H9 (cell line): ENCODE measurements at regions not wholly inside any gene's neighbourhood (a gene's known extent, or its start where the extent isn't known, plus 50 kb on each side); places are given as distances from the start of the nearest gene placed in this dataset.

Experiments used
- DNase-seq: peaks from one replicate; pipeline ENCODE4 v3.0.0-alpha.2; 2017
- H2AFZ ChIP-seq: one replicate; pipeline ENCODE4 v1.6.1; 2013; ENCODE audit warnings: mild to moderate bottlenecking, low read length, control low read depth, moderate library complexity
- H2AK5ac ChIP-seq: 2 replicates; pipeline ENCODE4 v1.6.1; 2013; ENCODE audit warnings: low read length, control low read depth, mixed read lengths; ENCODE audit not compliant: insufficient read length
- H2BK120ac ChIP-seq: one replicate; pipeline ENCODE4 v1.6.1; 2013; ENCODE audit warnings: low read depth, mild to moderate bottlenecking, low read length, control low read depth, inconsistent platforms; ENCODE audit not compliant: poor library complexity, severe bottlenecking
- H2BK12ac ChIP-seq: 2 replicates; pipeline ENCODE4 v1.6.1; 2013; ENCODE audit warnings: low read length, control low read depth, mixed read lengths, low read depth; ENCODE audit not compliant: insufficient read length
- H2BK15ac ChIP-seq: 2 replicates; pipeline ENCODE4 v1.6.1; 2013; ENCODE audit warnings: low read depth, low read length, control low read depth
- H2BK20ac ChIP-seq: one replicate; pipeline ENCODE4 v1.6.1; 2013; ENCODE audit warnings: low read depth, mild to moderate bottlenecking, low read length, control low read depth, inconsistent platforms; ENCODE audit not compliant: poor library complexity, severe bottlenecking
- H2BK5ac ChIP-seq: 2 replicates; pipeline ENCODE4 v1.6.1; 2013; ENCODE audit warnings: low read length, control low read depth, mixed read lengths; ENCODE audit not compliant: insufficient read length
- H3K14ac ChIP-seq: 2 replicates; pipeline ENCODE4 v1.6.1; 2013; ENCODE audit warnings: low read length, control low read depth; ENCODE audit not compliant: insufficient read depth
- H3K18ac ChIP-seq: 2 replicates; pipeline ENCODE4 v1.6.1; 2013; ENCODE audit warnings: low read depth, mild to moderate bottlenecking, mixed read lengths, low read length, control low read depth; ENCODE audit not compliant: insufficient read length
- H3K23ac ChIP-seq: 2 replicates; pipeline ENCODE4 v1.6.1; 2013; ENCODE audit warnings: low read length, control low read depth, mixed read lengths, low read depth; ENCODE audit not compliant: insufficient read length
- H3K23me2 ChIP-seq: 2 replicates; pipeline ENCODE4 v1.6.1; 2013; ENCODE audit warnings: low read depth, mild to moderate bottlenecking, mixed read lengths, low read length, control low read depth; ENCODE audit not compliant: insufficient read length, poor library complexity, severe bottlenecking
- H3K27ac ChIP-seq: 2 replicates; pipeline ENCODE4 v1.5.1; 2013; ENCODE audit warnings: low read length, control low read depth, mixed read lengths, low read depth; ENCODE audit not compliant: insufficient read length
- H3K27me3 ChIP-seq: 2 replicates; pipeline ENCODE4 v1.6.1; 2013; ENCODE audit warnings: low read length, control low read depth, inconsistent platforms; ENCODE audit not compliant: insufficient read depth
- H3K4ac ChIP-seq: 2 replicates; pipeline ENCODE4 v1.6.1; 2013; ENCODE audit warnings: low read depth, mild to moderate bottlenecking, control low read depth, inconsistent platforms, low read length, moderate library complexity
- H3K4me1 ChIP-seq: 2 replicates; pipeline ENCODE4 v1.6.1; 2013; ENCODE audit warnings: low read length, control low read depth, inconsistent platforms; ENCODE audit not compliant: insufficient read depth
- H3K4me2 ChIP-seq: 2 replicates; pipeline ENCODE4 v1.6.1; 2013; ENCODE audit warnings: low read length, control low read depth, mixed read lengths; ENCODE audit not compliant: insufficient read length, insufficient read depth
- H3K56ac ChIP-seq: 2 replicates; pipeline ENCODE4 v1.6.1; 2013; ENCODE audit warnings: low read depth, mild to moderate bottlenecking, mixed read lengths, low read length, control low read depth; ENCODE audit not compliant: insufficient read length
- H3K79me1 ChIP-seq: 2 replicates; pipeline ENCODE4 v1.6.1; 2013; ENCODE audit warnings: low read depth, mild to moderate bottlenecking, moderate library complexity, low read length, control low read depth, inconsistent platforms; ENCODE audit not compliant: insufficient read depth, poor library complexity, severe bottlenecking
- H3K79me2 ChIP-seq: 2 replicates; pipeline ENCODE4 v1.6.1; 2013; ENCODE audit warnings: low read length, control low read depth, inconsistent platforms; ENCODE audit not compliant: insufficient read depth
- H3K9ac ChIP-seq: 2 replicates; pipeline ENCODE4 v1.6.1; 2013; ENCODE audit warnings: low read length, control low read depth, mixed read lengths; ENCODE audit not compliant: insufficient read length; ENCODE audit errors: extremely low read depth
- H3K9me3 ChIP-seq: one replicate; pipeline ENCODE4 v1.6.1; 2013; ENCODE audit warnings: low read depth, low read length, inconsistent platforms; ENCODE audit not compliant: control insufficient read depth
- H3T11ph ChIP-seq: one replicate; pipeline ENCODE4 v1.6.1; 2013; ENCODE audit warnings: mild to moderate bottlenecking, low read length, control low read depth, inconsistent platforms
- H4K20me1 ChIP-seq: one replicate; pipeline ENCODE4 v1.6.1; 2013; ENCODE audit not compliant: control insufficient read depth, insufficient read length, insufficient read depth
- H4K5ac ChIP-seq: 2 replicates; pipeline ENCODE4 v1.6.1; 2013; ENCODE audit warnings: low read depth, mild to moderate bottlenecking, mixed read lengths, low read length, control low read depth; ENCODE audit not compliant: insufficient read length
- H4K8ac ChIP-seq: replicated peaks from 2 replicates; pipeline ENCODE4 v1.6.1; 2013; ENCODE audit warnings: low read length, control low read depth, mixed read lengths, low read depth; ENCODE audit not compliant: insufficient read length
- H4K91ac ChIP-seq: 2 replicates; pipeline ENCODE4 v1.6.1; 2013; ENCODE audit warnings: low read depth, mild to moderate bottlenecking, moderate library complexity, mixed read lengths, low read length, control low read depth; ENCODE audit not compliant: insufficient read length
- H3K27ac Mint-ChIP-seq, 3 experiments: 2 replicates in 2 of 3; 3 replicates in 1 of 3; pipeline ENCODE4 v1.8.0; 2020 to 2021; ENCODE audit warnings: mixed read lengths in 3 of 3, mild to moderate bottlenecking in 1 of 3, moderate library complexity in 1 of 3
- H3K27me3 Mint-ChIP-seq: 2 replicates; pipeline ENCODE4 v1.8.0; 2021; ENCODE audit warnings: low read depth, mild to moderate bottlenecking, moderate library complexity, mixed read lengths
- H3K36me3 Mint-ChIP-seq, 3 experiments: 2 replicates in 2 of 3; 3 replicates in 1 of 3; pipeline ENCODE4 v1.8.0; 2020 to 2021; ENCODE audit warnings: low read depth in 3 of 3, mixed read lengths in 3 of 3; ENCODE audit not compliant: insufficient read depth in 1 of 3
- H3K4me1 Mint-ChIP-seq, 2 experiments: 2 replicates each; pipeline ENCODE4 v1.8.0; 2020; ENCODE audit warnings: mixed read lengths in 2 of 2
- H3K4me3 Mint-ChIP-seq, 2 experiments: 2 replicates in 1 of 2; 3 replicates in 1 of 2; pipeline ENCODE4 v1.8.0; 2020 to 2021; ENCODE audit warnings: mild to moderate bottlenecking in 2 of 2, mixed read lengths in 2 of 2, moderate library complexity in 1 of 2
- H3K9me3 Mint-ChIP-seq, 2 experiments: 2 replicates in 1 of 2; 3 replicates in 1 of 2; pipeline ENCODE4 v1.8.0; 2020; ENCODE audit warnings: mild to moderate bottlenecking in 2 of 2, mixed read lengths in 2 of 2, moderate library complexity in 1 of 2
- WGBS: extraction: QIAGEN DNeasy Blood & Tissue Kit; methylation state at CpG from one replicate; pipeline ENCODE4 v1.1.7; 2013; ENCODE audit warnings: missing lambda C conversion rate, low lambda C conversion rate, mixed read lengths; ENCODE audit not compliant: insufficient read length; ENCODE audit errors: extremely low coverage; 5-methylcytosine and 5-hydroxymethylcytosine counted together
- TF ChIP-seq, protein P1 (sequence below): fragments of 200-600 bp; sonication (generic); conservative IDR thresholded peaks from 3 replicates; pipeline ENCODE4 v1.8.0; 2021; ENCODE audit warnings: antibody characterized with exemption, mild to moderate bottlenecking

DNA sequence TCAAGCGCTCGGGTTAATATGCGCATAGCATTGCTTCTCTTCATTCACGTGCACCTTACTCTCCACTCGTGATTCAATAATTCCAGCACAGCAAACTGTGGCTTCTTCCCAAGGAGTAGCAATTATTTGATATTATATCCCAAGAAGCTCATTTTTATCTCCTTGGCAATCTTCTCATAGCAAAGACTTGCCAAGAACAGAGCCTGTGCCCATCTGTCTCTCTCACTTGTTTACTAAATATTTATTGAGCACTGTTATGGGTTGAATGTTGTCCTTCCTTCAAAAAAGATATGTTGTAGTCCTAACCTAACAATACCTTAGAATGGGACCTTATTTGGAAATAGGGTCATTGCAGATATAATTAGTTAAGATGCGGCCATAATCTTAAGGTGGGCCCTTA is 233.7 kb downstream of the TFCP2L1 start:
- H2BK120ac ChIP-seq, result no peak overlapping the region
- H4K5ac ChIP-seq, result no peak overlapping the region
- H3K18ac ChIP-seq, result no peak overlapping the region
- Mint-ChIP-seq H3K4me3 (no peak overlapping the region), H3K4me1 (peaks cover 0 to 4% of the 10 kb centered on the region in 2 experiments; a peak in 1 of 4 replicates), H3K9me3 (peaks cover 9 to 16% of the 10 kb centered on the region in 2 experiments; a peak in 4 of 5 replicates), H3K36me3 (no peaks in the 10 kb centered on the region; a peak in 1 of 7 replicates), H3K27ac (no peak overlapping the region), H3K27me3 (peaks cover 47% of the 10 kb centered on the region)
- no peak overlapping the region for H2BK20ac ChIP-seq
- no peaks in the 10 kb centered on the region for H3K27me3 ChIP-seq
- H2AK5ac ChIP-seq, result no peak overlapping the region
- H3K14ac ChIP-seq, result no peak overlapping the region
- no peaks in the 10 kb centered on the region for H3K4me1 ChIP-seq
- no peaks in the 10 kb centered on the region for H4K20me1 ChIP-seq
- H3K27ac ChIP-seq, result no peak overlapping the region
- H4K8ac ChIP-seq, result no peak overlapping the region
- no peak overlapping the region for H2BK5ac ChIP-seq
- H3K9me3 ChIP-seq, result no peaks in the 10 kb centered on the region
- H3K4ac ChIP-seq, result no peak overlapping the region
- no CpG with 5 or more reads among the region's 6 CpGs for WGBS
- no peak overlapping the region for H3K9ac ChIP-seq
- no peak overlapping the region for H2BK12ac ChIP-seq
- DNase-seq, result no peak
- no peak overlapping the region for H2AFZ ChIP-seq
- H3T11ph ChIP-seq, result no peak overlapping the region
- no peaks in the 10 kb centered on the region for H3K79me2 ChIP-seq
- H3K23me2 ChIP-seq, result no peaks in the 10 kb centered on the region
- no peak overlapping the region for H4K91ac ChIP-seq
- H3K23ac ChIP-seq, result no peak overlapping the region
- H3K79me1 ChIP-seq, result no peaks in the 10 kb centered on the region
- TF ChIP-seq, protein P1, sequence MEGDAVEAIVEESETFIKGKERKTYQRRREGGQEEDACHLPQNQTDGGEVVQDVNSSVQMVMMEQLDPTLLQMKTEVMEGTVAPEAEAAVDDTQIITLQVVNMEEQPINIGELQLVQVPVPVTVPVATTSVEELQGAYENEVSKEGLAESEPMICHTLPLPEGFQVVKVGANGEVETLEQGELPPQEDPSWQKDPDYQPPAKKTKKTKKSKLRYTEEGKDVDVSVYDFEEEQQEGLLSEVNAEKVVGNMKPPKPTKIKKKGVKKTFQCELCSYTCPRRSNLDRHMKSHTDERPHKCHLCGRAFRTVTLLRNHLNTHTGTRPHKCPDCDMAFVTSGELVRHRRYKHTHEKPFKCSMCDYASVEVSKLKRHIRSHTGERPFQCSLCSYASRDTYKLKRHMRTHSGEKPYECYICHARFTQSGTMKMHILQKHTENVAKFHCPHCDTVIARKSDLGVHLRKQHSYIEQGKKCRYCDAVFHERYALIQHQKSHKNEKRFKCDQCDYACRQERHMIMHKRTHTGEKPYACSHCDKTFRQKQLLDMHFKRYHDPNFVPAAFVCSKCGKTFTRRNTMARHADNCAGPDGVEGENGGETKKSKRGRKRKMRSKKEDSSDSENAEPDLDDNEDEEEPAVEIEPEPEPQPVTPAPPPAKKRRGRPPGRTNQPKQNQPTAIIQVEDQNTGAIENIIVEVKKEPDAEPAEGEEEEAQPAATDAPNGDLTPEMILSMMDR, result no peak
- H2BK15ac ChIP-seq, result no peak overlapping the region
- no peak overlapping the region for H3K4me2 ChIP-seq
- no peak overlapping the region for H3K56ac ChIP-seq
